HepG2 (cell line): ENCODE measurements at regions not wholly inside any gene's neighbourhood (a gene's known extent, or its start where the extent isn't known, plus 50 kb on each side); places are given as distances from the start of the nearest gene placed in this dataset.
"Not testable (repeated sequence)": the region's sequence is repeated elsewhere in the genome, so short reads cannot be mapped to it uniquely, and the experiment has no call there.

Experiments used
- BCL6 ChIP-seq: IDR thresholded peaks from 2 replicates; pipeline ENCODE4 v1.6.1; 2016; ENCODE audit warnings: missing genetic modification reagents, missing compliant biosample characterization
- CBX2 ChIP-seq, 2 experiments: fragments of 200-600 bp in 1 of 2; sonication (generic); formaldehyde crosslinking in 1 of 2; IDR thresholded peaks; 2 replicates each; pipeline versions ENCODE4 v1.7.0 to v1.8.1; 2018 to 2022; ENCODE audit warnings: low read depth in 2 of 2, low read length in 1 of 2, mild to moderate bottlenecking in 1 of 2, missing genetic modification reagents in 1 of 2
- EZH2 ChIP-seq: conservative IDR thresholded peaks from 2 replicates; pipeline ENCODE4 v1.6.1; 2012; ENCODE audit warnings: mild to moderate bottlenecking, low read depth, low read length, moderate library complexity
- HDAC6 ChIP-seq: fragments of 200-600 bp; sonication (generic); IDR thresholded peaks from 2 replicates; pipeline ENCODE4 v1.7.0; 2017; ENCODE audit warnings: mild to moderate bottlenecking, antibody characterized with exemption, low read length, low read depth
- KDM3A ChIP-seq: IDR thresholded peaks from 2 replicates; pipeline ENCODE4 v1.6.1; 2018; ENCODE audit warnings: low read depth, missing compliant biosample characterization
- MTA3 ChIP-seq: sonication (generic); formaldehyde crosslinking; IDR thresholded peaks from 2 replicates; pipeline ENCODE4 v1.4.0; 2020; ENCODE audit warnings: missing genetic modification reagents
- MYC ChIP-seq: sonication (generic); formaldehyde crosslinking; IDR thresholded peaks from 2 replicates; pipeline ENCODE4 v1.9.0; 2021; ENCODE audit warnings: missing genetic modification reagents, borderline replicate concordance
- NR2C2 ChIP-seq: sonication (generic); formaldehyde crosslinking; IDR thresholded peaks from 2 replicates; pipeline ENCODE4 v1.4.0; 2020; ENCODE audit warnings: missing genetic modification reagents, mild to moderate bottlenecking, moderate library complexity, borderline replicate concordance
- RFX5 ChIP-seq: IDR thresholded peaks from 2 replicates; pipeline ENCODE4 v1.6.1; 2011; ENCODE audit warnings: low read depth, low read length, improper control_type of control experiment
- ZFP1 ChIP-seq: IDR thresholded peaks from 2 replicates; pipeline ENCODE4 v1.6.1; 2016
- ZNF451 ChIP-seq: sonication (generic); formaldehyde crosslinking; IDR thresholded peaks from 2 replicates; pipeline ENCODE4 v1.5.0; 2020; ENCODE audit warnings: mild to moderate bottlenecking, missing genetic modification reagents
- ZNF788 ChIP-seq: sonication (generic); formaldehyde crosslinking; IDR thresholded peaks from 2 replicates; pipeline ENCODE4 v1.5.0; 2020; ENCODE audit warnings: mild to moderate bottlenecking, missing genetic modification reagents, borderline replicate concordance
- TF ChIP-seq, protein P1 (sequence below): sonication (generic); formaldehyde crosslinking; IDR thresholded peaks from 2 replicates; pipeline ENCODE4 v1.5.0; 2020; ENCODE audit warnings: mild to moderate bottlenecking, missing genetic modification reagents, moderate library complexity

DNA sequence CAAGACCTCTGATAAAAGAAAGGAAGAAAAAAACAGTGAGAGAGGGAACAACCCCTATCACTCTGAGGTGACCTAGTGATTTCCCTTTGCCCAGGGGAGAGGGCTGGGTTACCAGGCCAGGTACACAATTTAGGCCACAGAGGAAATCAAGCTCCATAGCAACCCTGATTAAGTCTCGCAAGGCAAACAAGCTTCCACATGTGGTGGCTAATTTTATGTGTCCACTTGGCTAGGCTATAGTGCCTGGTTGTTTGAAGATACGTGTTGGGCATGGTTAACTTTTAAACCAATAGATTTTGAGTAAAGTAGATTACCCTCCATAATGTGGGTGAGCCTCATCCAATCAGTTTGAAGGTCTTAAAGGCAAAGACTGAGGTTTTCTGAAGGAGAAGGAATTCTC, 108.9 kb upstream of the TERB2 start:
- not testable (repeated sequence) for TF ChIP-seq MTA3 (CRISPR knock-in tag); ZNF451 (CRISPR knock-in tag); EZH2; BCL6 (CRISPR knock-in tag); HDAC6; RFX5; ZFP1; ZNF788 (CRISPR knock-in tag); CBX2 (IDR thresholded peaks at IDR 0.05; ENCODE audit: low read depth, low read length); CBX2 (CRISPR knock-in tag; IDR thresholded peaks at IDR 0.05; ENCODE audit: low read depth); MYC (CRISPR knock-in tag); KDM3A (CRISPR knock-in tag); NR2C2 (CRISPR knock-in tag)
- TF ChIP-seq, protein P1, sequence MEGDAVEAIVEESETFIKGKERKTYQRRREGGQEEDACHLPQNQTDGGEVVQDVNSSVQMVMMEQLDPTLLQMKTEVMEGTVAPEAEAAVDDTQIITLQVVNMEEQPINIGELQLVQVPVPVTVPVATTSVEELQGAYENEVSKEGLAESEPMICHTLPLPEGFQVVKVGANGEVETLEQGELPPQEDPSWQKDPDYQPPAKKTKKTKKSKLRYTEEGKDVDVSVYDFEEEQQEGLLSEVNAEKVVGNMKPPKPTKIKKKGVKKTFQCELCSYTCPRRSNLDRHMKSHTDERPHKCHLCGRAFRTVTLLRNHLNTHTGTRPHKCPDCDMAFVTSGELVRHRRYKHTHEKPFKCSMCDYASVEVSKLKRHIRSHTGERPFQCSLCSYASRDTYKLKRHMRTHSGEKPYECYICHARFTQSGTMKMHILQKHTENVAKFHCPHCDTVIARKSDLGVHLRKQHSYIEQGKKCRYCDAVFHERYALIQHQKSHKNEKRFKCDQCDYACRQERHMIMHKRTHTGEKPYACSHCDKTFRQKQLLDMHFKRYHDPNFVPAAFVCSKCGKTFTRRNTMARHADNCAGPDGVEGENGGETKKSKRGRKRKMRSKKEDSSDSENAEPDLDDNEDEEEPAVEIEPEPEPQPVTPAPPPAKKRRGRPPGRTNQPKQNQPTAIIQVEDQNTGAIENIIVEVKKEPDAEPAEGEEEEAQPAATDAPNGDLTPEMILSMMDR (CRISPR knock-in tag), result not testable (repeated sequence)
